Right lobe of liver (tissue), 6 donors: ENCODE measurements at regions not wholly inside any gene's neighbourhood (a gene's known extent, or its start where the extent isn't known, plus 50 kb on each side); places are given as distances from the start of the nearest gene placed in this dataset.
"Not testable (repeated sequence)": the region's sequence is repeated elsewhere in the genome, so short reads cannot be mapped to it uniquely, and the experiment has no call there.

ENCODE experiments used
- ATAC-seq, 4 donors: fragments of 200-7000 bp; cut with Tn5 transposase; one replicate each; pipeline ENCODE4 v1.9.1; 2020; ENCODE audit warnings: mild to moderate bottlenecking in 4 of 4, moderate library complexity in 4 of 4
- DNase-seq, 3 donors: peaks; one replicate each; pipeline ENCODE4 v3.0.0-alpha.2; 2020
- H3K27ac ChIP-seq, 3 donors: fragments of 200-600 bp; one replicate each; pipeline ENCODE4 v1.8.0; 2022
- H3K27me3 ChIP-seq, 2 donors: fragments of 200-600 bp; one replicate each; pipeline ENCODE4 v1.8.0; 2022
- H3K36me3 ChIP-seq, 4 donors: fragments of 200-600 bp; sonication (generic) in 1 of 4; one replicate each; pipeline versions ENCODE4 v1.5.1 to v1.8.0; 2017 to 2022; ENCODE audit warnings: control low read depth in 1 of 4
- H3K4me1 ChIP-seq, 4 donors: fragments of 200-600 bp; sonication (generic) in 1 of 4; one replicate each; pipeline versions ENCODE4 v1.5.1 to v1.8.0; 2017 to 2022; ENCODE audit warnings: control low read depth in 1 of 4
- H3K4me3 ChIP-seq, 3 donors: fragments of 200-600 bp; one replicate each; pipeline ENCODE4 v1.8.0; 2022
- H3K9me3 ChIP-seq, 4 donors: fragments of 200-600 bp; sonication (generic) in 1 of 4; one replicate each; pipeline versions ENCODE4 v1.5.1 to v1.8.0; 2017 to 2022; ENCODE audit warnings: control low read depth in 1 of 4
- POLR2A ChIP-seq: fragments of 450-650 bp; IDR thresholded peaks from one replicate; pipeline ENCODE4 v1.6.1; 2017; ENCODE audit warnings: antibody characterized with exemption, mild to moderate bottlenecking
- WGBS: methylation state at CpG from one replicate; pipeline ENCODE4 v1.1.6; 2018; ENCODE audit warnings: low coverage, low lambda C conversion rate; ENCODE audit not compliant: insufficient coverage; ENCODE audit errors: missing lambda C conversion rate; 5-methylcytosine and 5-hydroxymethylcytosine counted together
- intact Hi-C, 2 donors: fragments of 100-400 bp; cut with DNase I; formaldehyde crosslinking; loops; one replicate each; pipeline versions ENCODE4 v1.11.2 to v1.14.1; 2022
- TF ChIP-seq, protein P1 (sequence below), 4 donors: fragments of 200-600 bp in 3 of 4; fragments of 450-650 bp in 1 of 4; IDR thresholded peaks; one replicate each; pipeline versions ENCODE4 v1.5.1 to v1.8.0; 2016 to 2022; ENCODE audit warnings: antibody characterized with exemption in 4 of 4, mild to moderate bottlenecking in 2 of 4
- donor health status: DM: no; HTN: yes; CAD: no.
- donor health status: DM: no; HTN: no; CAD: no.
- donor health status: DM: no; HTN: no; CAD: no.
- donor health status: DM: no; HTN: yes; CAD: no.
- donor health status: DM: no; HTN: yes; CAD: no.

DNA sequence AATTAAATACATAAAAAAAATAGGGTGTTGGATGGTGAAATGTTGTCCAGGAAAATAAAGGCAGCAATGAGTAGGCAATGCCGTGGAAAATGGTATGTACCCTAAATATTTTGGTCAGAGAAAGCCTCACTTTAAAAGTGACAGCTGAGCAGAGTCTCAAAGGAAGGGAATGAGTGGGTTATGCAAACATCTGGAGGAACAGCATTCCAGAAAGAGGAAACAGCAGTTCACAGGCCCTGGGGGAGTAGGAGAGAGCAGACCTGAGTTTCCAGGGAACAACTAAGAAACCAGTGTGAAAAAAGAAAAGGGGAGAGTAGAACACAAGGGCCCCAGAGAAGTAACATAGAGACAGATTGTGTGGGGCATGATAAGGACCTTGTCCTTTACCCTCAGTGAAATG is 230.0 kb upstream of the CNTN3 start:
- WGBS = 50% methylated on average over 1 of the region's 1 CpG
- Histone ChIP-seq H3K4me1 (no peaks in the 10 kb centered on the region), H3K4me3 (no peak overlapping the region), H3K27ac (no peak overlapping the region), H3K9me3 (no peaks in the 10 kb centered on the region), H3K27me3 (no peaks in the 10 kb centered on the region), H3K36me3 (no peaks in the 10 kb centered on the region)
- intact Hi-C loops = no loop called here
- no peak for DNase-seq
- no peak for TF ChIP-seq POLR2A
- TF ChIP-seq, protein P1, sequence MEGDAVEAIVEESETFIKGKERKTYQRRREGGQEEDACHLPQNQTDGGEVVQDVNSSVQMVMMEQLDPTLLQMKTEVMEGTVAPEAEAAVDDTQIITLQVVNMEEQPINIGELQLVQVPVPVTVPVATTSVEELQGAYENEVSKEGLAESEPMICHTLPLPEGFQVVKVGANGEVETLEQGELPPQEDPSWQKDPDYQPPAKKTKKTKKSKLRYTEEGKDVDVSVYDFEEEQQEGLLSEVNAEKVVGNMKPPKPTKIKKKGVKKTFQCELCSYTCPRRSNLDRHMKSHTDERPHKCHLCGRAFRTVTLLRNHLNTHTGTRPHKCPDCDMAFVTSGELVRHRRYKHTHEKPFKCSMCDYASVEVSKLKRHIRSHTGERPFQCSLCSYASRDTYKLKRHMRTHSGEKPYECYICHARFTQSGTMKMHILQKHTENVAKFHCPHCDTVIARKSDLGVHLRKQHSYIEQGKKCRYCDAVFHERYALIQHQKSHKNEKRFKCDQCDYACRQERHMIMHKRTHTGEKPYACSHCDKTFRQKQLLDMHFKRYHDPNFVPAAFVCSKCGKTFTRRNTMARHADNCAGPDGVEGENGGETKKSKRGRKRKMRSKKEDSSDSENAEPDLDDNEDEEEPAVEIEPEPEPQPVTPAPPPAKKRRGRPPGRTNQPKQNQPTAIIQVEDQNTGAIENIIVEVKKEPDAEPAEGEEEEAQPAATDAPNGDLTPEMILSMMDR (IDR thresholded peaks at IDR 0.05) = no peak
- ATAC-seq = no peak

DNA sequence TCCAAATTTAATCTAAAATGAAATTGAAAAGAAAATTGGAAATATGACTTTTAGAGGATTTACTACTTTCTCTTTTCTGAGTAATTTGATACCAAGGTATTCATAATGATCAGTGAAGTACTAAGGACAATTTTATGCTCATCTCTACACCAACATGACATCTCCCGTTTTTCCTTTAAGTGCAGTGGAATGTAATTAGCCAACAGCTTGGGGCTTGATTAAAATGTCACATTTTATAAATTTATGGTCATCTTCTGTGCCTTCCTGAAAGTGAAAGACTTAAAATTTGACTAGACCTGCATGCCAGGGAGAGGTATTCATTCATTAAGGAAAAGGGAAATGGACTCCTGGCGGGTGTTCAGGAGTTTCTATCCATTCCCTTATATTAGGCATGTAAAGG is 228.2 kb upstream of the CNTN3 start:
- DNase-seq = no peak
- no peaks in the 10 kb centered on the region for H3K4me1 ChIP-seq
- no peak for ATAC-seq
- TF ChIP-seq POLR2A = no peak
- TF ChIP-seq, protein P1 (IDR thresholded peaks at IDR 0.05) = no peak
- WGBS = 36% methylated on average over 2 of the region's 2 CpGs
- intact Hi-C loops = no loop called here
- no peak overlapping the region for H3K27ac ChIP-seq
- no peaks in the 10 kb centered on the region for H3K36me3 ChIP-seq
- no peak overlapping the region for H3K4me3 ChIP-seq
- H3K27me3 ChIP-seq = no peaks in the 10 kb centered on the region
- H3K9me3 ChIP-seq = no peaks in the 10 kb centered on the region

DNA sequence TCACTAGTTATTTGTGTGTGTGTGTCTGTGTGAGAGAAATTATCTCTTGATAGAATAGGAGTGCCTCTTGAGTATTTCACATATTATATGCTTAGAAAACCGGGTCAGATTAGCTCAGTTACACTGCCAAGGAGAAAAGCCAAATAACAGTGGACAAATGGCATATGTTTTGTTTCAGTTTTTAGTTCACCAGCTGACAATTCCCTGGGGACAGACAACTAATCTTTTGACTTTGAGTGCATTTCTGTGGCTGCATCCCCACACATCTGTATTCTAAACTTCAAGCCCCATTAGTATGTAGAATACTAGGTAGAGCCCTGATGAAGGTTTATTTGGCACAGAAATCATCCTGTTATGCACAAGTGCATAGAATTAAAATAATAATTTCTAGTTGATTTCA is 227.7 kb upstream of the CNTN3 start:
- DNase-seq (no peak), ATAC-seq (no peak)
- H3K4me3 ChIP-seq = no peak overlapping the region
- H3K4me1 ChIP-seq = no peaks in the 10 kb centered on the region
- no peak for TF ChIP-seq POLR2A
- TF ChIP-seq, protein P1 (IDR thresholded peaks at IDR 0.05) = no peak
- no peak overlapping the region for H3K27ac ChIP-seq
- 13% methylated on average over 1 of the region's 1 CpG for WGBS
- no peaks in the 10 kb centered on the region for H3K27me3 ChIP-seq
- intact Hi-C loops = no loop called here
- no peaks in the 10 kb centered on the region for H3K9me3 ChIP-seq
- H3K36me3 ChIP-seq = no peaks in the 10 kb centered on the region

DNA sequence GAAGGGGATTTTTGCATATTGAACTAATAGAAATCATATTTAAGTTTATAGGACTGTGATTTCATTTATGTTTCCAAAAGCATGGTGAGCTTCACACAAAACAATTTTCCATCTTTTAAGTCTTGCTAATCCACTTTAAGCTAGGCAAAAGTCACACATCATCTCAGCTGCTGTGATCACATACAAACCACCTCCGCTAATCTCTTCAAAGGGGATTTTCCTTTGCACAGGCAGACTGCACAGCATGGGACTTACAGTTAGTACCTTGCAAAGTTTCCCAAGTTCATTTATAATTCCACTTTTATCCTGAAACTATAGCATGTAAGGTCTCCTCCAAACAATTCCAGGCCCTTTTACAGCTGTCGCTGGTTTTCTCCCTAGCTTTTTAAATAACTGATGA is 225.1 kb upstream of the CNTN3 start:
- no peaks in the 10 kb centered on the region for H3K9me3 ChIP-seq
- H3K4me3 ChIP-seq = no peak overlapping the region
- no peaks in the 10 kb centered on the region for H3K27me3 ChIP-seq
- no peak for TF ChIP-seq POLR2A
- TF ChIP-seq, protein P1 (IDR thresholded peaks at IDR 0.05) = no peak
- no peak overlapping the region for H3K27ac ChIP-seq
- H3K4me1 ChIP-seq = no peaks in the 10 kb centered on the region
- DNase-seq (no peak), ATAC-seq (no peak)
- intact Hi-C loops = no loop called here
- WGBS = 68% methylated on average over 2 of the region's 2 CpGs
- H3K36me3 ChIP-seq = no peaks in the 10 kb centered on the region

DNA sequence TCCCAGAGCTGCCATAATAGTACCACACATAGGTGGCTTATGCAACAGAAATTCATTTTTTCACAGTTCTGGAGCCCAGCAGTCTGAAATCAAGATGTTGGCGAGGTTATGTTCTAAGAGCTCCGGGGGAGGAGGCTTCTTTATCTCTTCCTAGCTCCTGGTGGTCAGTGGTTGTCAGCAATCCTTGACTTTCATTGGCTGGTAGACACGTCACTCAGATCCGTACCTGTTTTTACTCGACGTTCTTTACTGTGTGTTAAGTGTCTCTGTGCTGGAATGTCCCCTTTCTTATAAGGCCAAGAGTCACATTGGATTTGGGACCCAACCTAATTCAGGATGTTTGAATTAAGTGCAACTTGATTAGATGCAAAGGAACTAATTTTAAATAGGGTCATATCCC is 218.5 kb upstream of the CNTN3 start:
- WGBS = 54% methylated on average over 6 of the region's 6 CpGs
- Histone ChIP-seq H3K4me3 (no peak overlapping the region), H3K36me3 (no peaks in the 10 kb centered on the region), H3K9me3 (no peaks in the 10 kb centered on the region), H3K27me3 (no peaks in the 10 kb centered on the region), H3K4me1 (no peaks in the 10 kb centered on the region), H3K27ac (no peak overlapping the region)
- no peak for DNase-seq
- ATAC-seq = no peak
- intact Hi-C loops = no loop called here
- no peak for TF ChIP-seq POLR2A
- TF ChIP-seq, protein P1 (IDR thresholded peaks at IDR 0.05) = no peak

DNA sequence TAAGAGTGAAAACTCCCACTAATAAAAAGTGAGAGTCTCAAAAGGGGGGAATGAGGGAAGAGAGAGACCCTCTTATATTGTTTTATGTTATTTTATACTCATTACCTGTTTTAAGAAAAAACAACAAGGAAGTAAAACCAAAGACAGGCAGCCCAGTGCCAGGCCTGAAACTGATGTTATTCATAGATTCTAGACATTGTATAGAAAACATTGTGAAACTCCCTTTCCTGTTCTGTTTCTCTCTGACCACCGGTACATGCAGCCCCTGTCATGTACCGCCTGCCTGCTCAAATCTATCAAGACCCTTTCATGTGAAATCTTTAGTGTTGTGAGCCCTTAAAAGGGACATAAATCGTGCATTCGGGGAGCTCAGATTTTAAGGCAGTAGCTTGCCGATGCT is 216.4 kb upstream of the CNTN3 start:
- H3K27me3 ChIP-seq, H3K4me3 ChIP-seq, H3K4me1 ChIP-seq, DNase-seq, H3K27ac ChIP-seq, ATAC-seq, H3K9me3 ChIP-seq, intact Hi-C loops, H3K36me3 ChIP-seq: not testable (repeated sequence)
- 59% methylated on average over 3 of the region's 5 CpGs for WGBS

DNA sequence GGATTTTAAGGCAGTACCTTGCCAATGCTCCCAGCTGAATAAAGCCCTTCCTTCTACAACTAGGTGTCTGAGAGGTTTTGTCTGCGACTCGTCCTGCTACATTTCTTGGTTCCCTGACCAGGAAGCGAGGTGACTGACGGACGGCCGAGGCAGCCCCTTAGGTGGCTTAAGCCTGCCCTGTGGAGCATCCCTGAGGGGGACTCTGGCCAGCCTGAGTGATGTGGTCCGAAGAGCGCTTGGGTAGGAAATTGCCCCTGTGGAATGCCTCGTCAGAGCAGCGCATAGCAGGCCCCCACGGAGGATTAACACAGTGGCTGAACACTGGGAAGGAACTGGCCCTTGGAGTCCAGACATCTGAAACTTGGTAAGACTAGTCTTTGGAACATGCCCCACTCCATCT is 210.9 kb upstream of the CNTN3 start:
- H3K27me3 ChIP-seq, H3K36me3 ChIP-seq, H3K27ac ChIP-seq, H3K4me3 ChIP-seq, H3K4me1 ChIP-seq, intact Hi-C loops, H3K9me3 ChIP-seq, ATAC-seq, DNase-seq: not testable (repeated sequence)
- WGBS = 89% methylated on average over 9 of the region's 11 CpGs
